ENCODE measurements at regions not wholly inside any gene's neighbourhood (a gene's known extent, or its start where the extent isn't known, plus 50 kb on each side); places are given as distances from the start of the nearest gene placed in this dataset.

DNA sequence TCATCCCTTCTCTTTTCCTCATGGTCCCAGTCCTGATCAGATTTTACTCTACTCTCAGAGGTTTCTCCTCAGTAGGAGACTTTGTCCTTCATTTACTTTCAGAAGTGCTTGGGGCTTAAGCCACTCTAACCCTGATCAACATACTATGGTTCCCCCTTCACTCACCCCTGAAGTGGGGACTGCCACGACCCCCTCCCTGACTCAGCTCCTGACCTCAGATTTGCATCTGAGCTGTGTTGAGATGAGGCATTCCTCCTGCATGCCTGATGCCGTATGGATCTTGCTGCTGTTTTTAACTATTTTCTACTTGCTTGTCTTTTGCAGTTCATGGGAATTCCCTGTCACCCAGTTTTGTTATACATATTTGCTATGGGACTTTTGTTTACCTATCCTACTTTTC is 306.7 kb upstream of the CHST9 start:
- TF ChIP-seq, protein P1, sequence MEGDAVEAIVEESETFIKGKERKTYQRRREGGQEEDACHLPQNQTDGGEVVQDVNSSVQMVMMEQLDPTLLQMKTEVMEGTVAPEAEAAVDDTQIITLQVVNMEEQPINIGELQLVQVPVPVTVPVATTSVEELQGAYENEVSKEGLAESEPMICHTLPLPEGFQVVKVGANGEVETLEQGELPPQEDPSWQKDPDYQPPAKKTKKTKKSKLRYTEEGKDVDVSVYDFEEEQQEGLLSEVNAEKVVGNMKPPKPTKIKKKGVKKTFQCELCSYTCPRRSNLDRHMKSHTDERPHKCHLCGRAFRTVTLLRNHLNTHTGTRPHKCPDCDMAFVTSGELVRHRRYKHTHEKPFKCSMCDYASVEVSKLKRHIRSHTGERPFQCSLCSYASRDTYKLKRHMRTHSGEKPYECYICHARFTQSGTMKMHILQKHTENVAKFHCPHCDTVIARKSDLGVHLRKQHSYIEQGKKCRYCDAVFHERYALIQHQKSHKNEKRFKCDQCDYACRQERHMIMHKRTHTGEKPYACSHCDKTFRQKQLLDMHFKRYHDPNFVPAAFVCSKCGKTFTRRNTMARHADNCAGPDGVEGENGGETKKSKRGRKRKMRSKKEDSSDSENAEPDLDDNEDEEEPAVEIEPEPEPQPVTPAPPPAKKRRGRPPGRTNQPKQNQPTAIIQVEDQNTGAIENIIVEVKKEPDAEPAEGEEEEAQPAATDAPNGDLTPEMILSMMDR (IDR thresholded peaks at IDR 0.05): no peak
- TF ChIP-seq POLR2A (IDR thresholded peaks at IDR 0.05; ENCODE audit: low read depth): no peak

All from esophagus muscularis mucosa (tissue), 3 donors.